T-helper 1 cell treated with Interleukin-12 subunit alpha and Interleukin-12 subunit beta and Interleukin-4 antibody, amounts not matched to agents 30 ng/mL and 1 ng/mL, for 36 hours (primary cell): ENCODE measurements at regions not wholly inside any gene's neighbourhood (a gene's known extent, or its start where the extent isn't known, plus 50 kb on each side); places are given as distances from the start of the nearest gene placed in this dataset.

ENCODE experiments used
- intact Hi-C: fragments of 100-400 bp; cut with micrococcal nuclease; formaldehyde crosslinking; loops from one replicate; pipeline ENCODE4 v1.15.1; 2024

DNA sequence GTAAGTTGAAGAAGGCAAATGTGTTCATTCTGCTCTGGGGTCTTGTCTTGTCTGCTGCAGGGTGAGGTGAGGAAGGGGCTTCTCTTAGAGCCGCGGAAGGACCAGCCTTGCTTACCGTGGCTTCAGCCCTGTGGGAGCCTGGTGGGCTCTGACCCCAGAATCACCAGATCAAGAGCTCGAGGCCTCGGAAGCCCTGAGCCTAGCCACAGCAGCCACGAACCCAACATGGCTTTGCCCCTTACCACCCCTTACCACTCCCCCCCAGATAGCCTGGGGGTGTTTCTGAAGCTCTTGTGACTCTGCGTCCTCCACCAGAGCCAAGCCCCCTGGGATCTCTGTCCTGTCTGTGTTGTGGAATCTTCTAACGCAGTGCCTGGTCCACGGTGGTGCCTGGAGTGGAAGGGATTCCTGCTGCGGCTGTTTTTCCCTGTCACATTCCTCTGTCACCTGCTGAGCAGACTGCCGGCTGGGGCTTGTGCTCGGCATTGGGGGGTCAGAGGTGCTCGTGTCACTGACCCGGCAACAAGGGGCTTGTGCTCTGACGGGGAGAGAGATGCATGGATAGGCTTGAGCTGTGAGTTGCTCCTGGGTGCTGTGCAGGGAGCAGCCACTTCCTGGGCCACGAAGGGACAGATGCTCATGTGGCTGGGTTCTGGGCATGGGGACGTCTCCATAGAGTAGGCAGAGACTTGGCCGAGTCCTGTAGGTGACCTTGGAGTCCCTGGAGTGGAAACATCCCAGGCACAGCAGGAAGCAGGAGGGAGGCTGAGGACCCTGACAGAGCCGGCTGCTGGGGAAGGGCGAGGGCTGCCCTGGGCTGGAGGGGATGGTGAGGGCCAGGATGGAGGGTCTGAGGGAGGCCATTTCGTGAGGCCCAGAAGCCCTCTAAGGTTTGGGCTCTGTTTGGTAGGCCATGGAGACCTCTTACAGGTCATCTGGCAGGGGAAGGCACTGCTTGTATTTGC, 316.0 kb downstream of the QKI start:
- intact Hi-C loops = no loop called here

DNA sequence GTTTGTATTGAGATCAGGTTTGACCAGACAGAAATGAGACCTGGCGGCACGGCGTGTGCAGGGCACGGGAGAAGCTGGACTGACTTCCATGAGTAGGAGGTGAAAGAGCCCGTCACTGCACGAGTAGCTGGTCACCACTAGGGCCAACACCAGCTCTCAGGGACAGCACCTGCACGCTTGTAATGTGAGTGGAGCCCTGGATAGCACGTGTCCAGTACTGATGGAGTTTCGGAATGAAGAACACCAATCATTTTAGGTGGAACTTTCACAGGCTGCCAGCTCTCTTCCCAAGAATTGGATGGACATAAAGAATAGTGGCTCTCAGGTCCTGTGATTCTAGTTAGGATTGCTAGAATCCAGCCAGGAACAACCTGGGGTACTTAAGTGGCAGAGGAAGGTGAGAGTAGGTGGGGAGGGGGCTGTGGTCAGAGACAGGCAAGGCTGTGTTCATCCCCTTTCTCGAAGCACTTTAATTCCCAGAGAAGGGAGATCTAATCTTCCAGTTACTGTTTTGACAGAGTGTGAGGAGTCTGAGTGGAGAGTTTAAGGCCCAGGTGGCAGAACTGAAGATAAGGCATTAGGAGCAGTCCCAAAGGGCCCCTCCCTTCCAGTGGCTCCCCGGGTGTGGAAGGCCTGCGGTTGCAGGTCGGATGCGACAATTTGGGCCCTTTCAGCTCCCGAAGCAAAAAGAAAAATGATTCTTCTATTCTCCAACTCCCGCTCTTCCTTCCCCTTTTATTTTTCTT, 314.8 kb downstream of the QKI start:
- intact Hi-C loops = no loop called here

DNA sequence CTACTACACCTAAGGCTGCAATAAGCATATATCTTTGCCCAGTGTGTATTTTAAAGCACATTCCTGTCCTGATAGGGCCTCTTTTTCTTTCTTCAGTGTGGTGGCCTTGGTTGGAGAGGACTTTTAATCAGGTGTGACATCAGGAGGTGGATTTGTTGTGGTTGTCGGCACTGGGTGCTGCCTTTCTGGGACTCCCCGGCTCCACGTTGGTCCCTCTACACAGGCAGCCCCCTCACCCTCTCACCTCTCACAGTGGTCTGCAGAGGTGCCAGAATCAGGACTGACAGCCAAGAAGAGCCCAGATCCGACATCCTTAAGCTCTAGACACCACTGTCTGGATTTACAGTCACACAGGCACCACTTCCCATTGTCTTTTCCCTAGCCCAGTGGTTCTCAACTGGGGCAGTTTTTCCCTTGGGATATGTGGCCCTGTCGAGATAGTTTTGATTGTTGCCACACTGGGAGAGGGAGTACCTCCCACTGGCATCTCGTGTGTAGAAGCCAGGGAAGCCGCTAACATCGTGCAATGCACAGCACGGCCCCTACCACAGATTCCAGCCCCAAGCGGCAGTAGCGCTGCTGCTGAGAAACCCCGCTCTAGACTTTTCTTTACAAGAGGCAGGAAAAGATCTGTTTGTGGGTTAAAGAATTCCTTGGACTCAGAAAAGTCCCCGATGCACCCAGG, 314.1 kb downstream of the QKI start:
- intact Hi-C loops = no loop called here

DNA sequence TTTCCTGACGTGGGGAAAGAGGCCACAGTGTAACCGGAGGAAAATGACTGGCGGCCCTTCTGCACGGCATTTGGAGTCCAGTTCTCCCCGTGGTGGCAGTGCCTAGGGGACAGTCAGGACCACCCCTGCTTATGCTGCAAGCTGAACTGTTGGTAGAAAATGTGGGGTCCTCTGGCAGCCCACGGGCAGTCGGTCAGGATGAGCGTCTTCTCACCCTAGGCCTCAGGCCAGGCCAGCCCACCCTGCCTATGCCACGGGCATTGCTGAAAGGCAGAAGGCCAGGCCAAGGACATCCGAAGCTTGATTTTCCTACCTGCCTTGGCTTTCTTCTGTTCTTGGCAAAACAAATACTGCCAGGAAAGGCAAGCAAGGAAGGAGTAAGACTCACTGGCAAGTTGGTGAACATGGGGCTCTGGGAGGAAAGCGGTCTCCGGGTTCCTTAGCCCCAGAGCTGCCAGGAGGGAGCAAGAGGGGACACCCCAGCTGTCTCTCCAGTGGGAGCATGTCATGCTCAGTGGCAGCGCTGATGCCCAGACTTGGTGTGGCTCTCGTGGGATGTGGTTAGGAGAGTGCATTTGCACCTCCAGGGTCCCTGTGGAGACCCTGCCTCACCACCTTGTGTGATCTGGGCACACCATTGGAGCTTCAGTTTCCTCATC, 311.6 kb downstream of the QKI start:
- intact Hi-C loops = no loop called here

DNA sequence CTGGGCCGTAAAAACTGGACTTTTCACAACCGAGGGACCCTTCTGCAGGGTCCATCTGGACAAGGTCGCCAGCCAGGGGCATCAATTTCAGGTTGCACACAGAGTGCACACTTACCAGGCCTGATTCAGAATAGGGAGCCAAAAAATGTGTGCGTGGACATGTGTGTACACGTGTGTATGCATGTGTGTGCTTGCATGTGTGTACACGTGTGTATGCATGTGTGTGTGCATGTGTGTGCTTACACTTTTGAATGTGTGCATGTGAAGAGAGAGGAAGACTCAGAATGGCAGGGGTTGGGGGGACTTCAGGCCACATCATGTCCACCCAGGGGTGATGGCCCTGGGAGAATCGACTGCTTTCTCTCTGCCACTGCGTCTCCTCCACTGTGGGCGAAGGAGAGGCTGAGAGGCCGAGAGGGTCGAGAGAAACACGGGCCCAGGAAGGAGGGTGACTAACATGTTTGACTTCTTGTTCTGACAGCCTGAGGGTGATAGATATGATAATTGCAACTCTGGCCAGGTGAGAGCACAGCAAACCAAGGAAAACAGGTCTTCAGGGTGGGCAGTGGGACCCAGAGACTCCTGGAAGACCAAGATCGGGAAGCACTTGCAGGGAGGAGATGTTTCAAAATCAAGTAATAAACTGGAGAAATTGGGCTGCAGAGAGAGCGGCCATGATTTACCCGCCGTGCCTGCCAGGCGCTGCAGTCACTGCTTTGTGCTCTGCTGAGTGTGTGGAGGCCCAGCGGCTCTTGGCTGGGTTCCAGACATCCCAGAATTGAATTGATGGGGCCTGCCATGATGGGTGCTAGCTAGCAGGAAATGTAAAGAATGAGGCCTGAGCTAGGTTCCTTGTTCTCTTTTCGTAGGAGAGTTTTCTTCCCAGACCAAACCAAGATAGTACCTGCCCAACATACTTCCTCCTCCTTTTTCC, 310.8 kb downstream of the QKI start:
- intact Hi-C loops = no loop called here

DNA sequence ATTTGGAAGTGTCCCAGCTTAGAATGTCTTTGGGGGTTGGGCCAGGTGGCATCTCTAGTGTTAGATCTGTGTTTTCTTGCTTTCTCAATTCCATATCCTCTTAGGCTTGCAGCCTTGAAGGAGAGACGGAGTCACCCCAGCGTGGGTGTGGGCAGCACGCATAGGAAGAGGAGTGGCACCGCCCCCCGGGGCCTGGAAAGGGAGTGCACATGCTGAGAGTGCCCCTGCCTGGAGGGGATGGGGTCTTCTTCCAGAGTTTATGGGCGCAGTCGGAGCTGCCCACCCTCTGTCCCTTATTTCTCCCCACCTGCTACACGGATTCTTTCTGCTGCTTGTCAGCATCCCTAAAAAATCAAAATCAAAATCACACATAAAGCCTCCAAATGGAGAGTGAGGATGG, 309.7 kb downstream of the QKI start:
- intact Hi-C loops = loop anchor here (1.0 kb wide), 1 partner anchor 48 kb away; no protein-coding TSS in a partner anchor

DNA sequence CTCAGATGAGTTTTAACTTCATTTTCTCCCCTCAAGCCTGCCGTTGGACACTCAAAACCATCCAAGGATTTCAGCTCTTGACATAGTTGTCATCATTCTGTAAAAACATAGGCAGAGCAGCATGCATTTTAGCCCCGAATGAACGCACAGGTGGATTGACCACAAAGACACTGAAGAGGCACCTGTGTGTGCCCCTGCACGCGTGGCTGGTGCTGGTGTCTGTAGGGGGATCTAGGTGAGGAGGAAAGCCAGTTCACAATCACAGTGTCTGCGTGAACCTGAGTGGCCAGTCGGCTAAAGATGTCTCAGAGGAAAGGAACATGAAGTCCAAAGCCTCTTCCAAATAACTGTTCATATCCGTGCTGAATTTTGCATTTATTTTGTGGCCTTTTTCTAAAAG, 309.2 kb downstream of the QKI start:
- intact Hi-C loops = loop anchor here (1.0 kb wide), 1 partner anchor 49 kb away; no protein-coding TSS in a partner anchor

DNA sequence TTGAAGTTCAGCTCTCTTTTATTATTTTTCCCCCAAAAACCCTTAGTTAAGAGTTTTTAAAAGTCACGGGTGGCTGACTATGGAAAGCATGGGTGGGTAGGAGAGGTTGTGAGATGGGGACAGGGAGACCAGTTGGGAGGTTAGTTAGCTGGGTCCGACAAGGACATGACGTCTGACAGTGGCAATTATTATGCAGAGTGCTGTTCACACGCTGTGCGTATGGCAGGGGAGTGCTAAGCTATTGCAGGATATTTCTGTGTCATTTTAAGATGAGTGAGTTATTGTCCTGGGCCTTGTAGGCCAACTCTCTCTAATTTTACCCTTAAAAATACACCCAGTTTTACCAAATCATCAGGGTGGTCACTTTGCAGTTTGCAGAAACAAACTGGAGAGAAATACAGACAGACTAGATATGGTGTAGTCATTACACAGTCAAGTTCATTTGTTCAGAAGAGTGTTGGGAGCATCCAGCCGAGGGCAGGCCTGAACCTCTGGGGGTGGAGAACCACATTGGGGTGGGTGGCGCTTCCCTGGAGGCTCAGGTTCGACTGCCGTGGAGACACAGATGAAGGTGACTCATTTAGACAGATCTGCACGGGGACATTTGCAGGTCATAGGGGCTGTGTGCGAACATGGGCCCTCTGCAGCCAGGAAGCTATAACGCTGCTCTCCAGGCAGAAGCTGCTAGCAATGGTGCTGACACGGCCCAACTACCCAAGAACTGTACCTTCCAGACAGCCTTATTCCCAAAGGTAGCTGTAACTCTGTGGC, 307.6 kb downstream of the QKI start:
- intact Hi-C loops = no loop called here

DNA sequence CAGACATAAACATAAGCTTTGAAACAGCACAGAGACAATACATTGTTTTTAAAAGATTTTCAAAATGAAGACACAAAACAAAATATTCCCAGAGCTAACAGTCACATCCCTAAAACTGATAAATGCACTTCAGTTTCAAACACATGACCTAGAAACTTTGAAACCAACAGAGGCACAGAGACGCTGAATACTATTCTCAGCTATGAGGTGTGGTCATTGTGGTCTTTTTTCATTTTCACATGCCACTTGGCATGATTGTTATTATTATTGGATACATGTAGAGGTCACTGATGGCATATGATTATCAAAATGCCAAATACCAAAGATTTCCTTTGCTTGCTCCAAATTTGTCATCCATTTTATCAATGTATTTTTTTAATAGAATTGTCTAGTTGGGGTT, 306.9 kb downstream of the QKI start:
- intact Hi-C loops = no loop called here

DNA sequence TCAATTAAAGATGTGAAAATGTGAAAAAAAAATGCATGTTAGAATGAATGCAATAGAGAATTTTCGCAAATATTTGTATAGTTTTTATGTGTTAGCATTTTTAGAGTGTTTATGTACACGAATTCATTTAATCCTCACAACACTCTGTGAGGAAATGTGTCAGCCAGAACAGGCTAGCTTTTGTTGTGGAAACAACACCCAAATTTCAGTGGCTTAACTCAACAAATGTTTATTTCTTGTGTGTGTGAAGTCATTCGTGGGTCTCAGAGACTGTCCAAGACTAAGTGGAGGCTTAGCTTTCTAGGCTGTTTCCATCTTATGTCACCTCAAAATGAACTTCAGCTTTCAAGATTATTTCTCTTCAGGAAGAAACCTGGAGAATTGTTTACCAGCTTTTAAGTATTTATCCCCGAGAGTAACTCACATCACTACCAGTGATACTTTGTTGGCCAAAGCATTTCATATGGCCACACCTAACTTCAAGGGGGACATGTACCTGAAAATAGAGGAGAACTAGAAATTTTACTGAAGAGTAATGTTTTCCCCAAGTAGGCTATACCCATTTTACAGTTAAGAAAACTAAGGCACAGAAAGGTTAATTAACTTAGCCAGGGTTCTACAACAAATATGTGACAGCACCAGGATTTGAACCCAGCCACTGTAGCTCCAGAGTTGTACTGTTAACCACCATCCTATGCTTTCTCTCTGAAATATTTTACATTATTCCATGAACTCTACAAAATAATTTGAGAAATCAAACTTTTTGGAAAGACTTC, 306.1 kb downstream of the QKI start:
- intact Hi-C loops = no loop called here

DNA sequence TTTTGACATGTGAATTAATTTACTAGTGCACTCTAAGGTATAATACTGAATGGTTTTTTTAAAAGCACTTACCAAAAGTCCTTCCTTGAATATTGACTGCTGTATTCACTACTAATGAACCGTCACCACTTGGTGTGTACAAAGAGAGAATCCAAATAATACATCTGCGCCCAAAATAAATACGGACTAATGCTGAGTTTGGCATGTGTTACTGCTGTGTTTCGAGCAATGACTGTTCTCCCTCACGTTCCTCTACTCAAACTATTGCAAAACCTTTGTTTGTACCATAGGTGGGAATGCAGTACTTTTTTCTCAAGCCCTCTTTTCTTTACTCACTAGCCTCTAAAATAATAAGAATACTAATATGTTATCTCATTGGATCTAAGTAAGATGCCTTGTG, 305.5 kb downstream of the QKI start:
- intact Hi-C loops = no loop called here

DNA sequence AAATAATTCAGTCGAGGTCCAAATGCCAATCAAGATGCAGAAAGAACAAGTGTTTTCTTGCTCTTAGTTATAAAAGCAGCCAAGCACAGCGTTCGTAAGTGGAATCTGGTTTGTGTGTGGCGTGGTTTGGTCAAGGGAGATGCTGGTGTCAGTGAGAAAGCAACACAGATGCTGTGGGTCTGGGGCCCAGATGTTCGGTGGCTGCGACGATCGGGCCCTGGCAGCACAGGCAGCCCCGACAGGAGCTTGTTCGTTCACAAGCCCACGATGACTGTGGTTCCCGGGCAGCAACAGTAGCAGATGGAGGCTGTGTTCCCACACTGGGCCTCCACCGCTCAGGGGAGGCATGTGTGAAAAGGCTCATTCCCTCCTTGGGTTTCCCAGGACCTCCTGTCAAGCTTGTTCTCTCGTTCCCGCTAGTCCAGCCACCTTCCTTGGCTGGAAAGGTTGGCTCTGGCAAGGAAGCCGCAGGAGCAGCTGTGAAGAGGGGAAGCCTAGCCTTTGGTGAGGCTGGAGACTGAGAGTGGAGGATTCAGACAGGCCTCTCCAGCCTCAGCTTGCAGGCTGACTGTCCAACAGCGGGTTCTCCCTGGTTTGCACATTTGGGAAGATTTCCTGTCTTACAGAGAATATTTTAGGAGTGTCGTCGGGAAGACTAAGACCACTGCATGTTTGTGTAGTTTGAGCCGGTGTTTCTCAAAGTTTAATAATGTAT, 304.7 kb downstream of the QKI start:
- intact Hi-C loops = no loop called here

DNA sequence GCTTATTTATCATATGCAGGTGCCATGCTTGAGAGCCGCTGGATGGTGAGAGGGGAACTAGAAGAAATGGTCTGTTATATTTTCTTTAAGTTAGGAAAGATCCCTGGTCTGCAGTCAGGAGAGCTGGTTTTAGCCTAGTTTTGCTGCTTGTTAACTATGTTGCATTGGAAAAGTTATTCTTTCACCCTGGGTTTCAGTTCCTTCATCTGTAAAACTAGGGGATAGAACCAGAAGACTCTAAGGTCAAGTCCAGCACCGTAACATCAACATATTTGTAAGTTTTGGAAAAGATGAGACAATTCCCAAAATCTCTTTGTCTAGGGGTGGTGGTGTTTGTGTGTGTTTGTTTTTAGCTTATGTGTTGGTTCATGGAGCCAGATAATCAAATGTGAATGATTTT, 304.0 kb downstream of the QKI start:
- intact Hi-C loops = no loop called here

DNA sequence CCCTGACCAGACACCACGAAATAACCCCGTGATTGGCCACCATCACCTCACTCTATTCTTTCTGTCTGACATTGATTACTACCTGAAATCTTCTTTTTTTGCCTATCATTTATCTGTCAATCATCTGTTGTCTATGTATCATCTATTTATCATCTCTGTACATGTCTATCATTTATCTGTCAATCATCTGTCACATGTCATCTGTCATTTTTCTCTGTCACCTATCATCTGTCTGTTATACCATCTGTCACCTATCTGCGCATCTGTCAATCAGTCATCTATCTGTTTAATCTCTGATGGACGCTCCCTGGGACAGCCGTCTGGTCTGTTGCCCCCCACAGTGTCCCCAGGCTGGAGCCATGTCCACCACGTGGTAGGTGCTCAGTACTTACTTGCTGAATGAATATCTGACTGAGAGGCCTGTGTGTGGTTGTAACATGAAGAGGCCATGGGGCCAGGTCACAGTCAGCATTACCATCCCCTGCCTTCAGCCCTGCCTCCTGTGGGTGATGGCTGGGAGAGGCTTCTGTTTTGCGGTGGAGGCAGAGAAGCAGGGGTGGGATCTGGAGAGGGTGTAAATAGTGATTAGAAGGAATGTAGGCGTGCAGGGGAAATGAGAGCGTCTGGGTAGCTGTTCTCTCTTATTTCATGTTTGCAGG, 302.7 kb downstream of the QKI start:
- intact Hi-C loops = no loop called here

DNA sequence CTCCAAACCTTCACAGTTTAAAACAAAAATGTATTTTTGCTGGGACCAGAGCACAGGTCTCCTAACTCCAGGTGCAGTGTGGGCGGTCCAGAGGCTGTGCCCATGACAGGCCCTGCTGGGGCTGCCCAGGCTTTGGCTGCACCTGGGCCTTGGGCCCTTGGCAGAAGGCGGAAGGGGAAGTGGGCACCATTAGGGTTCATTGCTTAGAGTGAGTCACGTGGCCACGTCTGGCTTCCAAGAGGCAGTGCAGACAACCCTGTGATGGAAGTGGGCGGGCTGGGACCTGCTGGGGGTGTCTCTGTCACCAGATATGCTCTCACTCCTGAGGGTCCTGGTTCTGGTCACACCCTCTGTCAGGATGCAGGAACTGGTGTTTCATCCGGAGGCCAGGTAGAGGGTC, 302.2 kb downstream of the QKI start:
- intact Hi-C loops = no loop called here

DNA sequence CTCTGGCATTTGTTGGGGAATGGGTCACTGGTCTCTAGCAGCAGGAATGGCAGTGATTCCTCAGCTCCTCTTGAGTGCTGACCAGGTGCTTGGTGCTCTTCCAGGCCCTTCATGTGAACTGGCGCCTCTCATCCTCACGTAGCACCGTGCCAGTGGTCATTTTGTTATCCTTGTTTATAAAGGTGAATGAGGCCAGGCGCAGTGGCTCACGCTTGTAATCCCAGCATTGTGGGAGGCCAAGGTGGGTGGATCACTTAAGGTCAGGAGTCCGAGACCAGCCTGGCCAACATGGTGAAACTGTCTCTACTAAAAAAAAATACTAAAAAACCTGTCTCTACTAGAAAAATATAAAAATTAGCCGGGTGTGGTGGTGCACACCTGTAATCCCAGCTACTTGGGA, 301.3 kb downstream of the QKI start:
- intact Hi-C loops = no loop called here

DNA sequence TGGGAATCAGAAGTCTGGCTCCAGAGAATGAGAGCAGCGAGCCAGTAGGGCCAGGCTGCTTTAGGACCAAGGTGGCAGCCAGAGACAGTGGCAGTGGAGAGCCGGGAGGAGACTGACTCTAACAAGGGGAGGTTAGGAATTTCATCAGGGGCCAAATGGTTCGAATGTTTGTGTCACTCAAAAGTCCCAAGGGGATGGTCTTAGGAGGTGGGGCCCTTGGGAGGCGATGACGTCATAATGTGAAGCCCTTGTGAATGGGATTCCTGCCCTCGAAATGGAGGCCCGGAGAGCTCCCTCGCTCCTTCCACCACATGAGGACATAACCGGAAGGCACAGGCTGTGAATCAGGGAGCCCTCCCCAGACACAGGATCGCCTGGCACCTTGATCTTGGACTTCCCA, 299.7 kb downstream of the QKI start:
- intact Hi-C loops = no loop called here

DNA sequence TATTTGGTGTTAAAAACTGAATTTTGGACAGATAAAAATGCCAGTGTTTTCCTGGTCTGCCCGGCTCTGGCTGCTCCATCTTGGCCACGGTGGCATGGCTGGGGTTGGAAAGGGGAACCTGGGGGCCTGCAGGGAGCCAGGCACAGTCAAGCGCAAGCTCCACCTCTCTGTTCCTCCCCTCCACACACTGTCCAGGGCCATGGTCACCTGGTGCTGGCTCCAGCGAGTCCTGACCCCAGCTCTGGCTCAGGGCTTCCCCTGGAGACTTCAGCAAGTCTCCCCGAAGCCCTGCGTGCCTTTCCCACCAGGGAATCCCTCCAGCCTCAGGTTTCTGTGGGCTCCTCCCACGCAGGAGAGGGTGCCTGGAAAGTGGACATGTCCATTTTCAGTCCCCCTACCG, 298.5 kb downstream of the QKI start:
- intact Hi-C loops = no loop called here
